WTC11 (cell line): ENCODE measurements at regions not wholly inside any gene's neighbourhood (a gene's known extent, or its start where the extent isn't known, plus 50 kb on each side); places are given as distances from the start of the nearest gene placed in this dataset.
"Not testable (repeated sequence)": the region's sequence is repeated elsewhere in the genome, so short reads cannot be mapped to it uniquely, and the experiment has no call there.

Experiments used
- TF ChIP-seq, protein P1 (sequence below): sonication (generic); formaldehyde crosslinking; IDR thresholded peaks from 2 replicates; pipeline ENCODE4 v1.8.1; 2022; ENCODE audit warnings: low read depth, missing genetic modification reagents, borderline replicate concordance
- TF ChIP-seq, protein P2 (sequence below): sonication (generic); formaldehyde crosslinking; IDR thresholded peaks from 2 replicates; pipeline ENCODE4 v1.8.1; 2022; ENCODE audit warnings: mild to moderate bottlenecking, moderate library complexity, missing genetic modification reagents

DNA sequence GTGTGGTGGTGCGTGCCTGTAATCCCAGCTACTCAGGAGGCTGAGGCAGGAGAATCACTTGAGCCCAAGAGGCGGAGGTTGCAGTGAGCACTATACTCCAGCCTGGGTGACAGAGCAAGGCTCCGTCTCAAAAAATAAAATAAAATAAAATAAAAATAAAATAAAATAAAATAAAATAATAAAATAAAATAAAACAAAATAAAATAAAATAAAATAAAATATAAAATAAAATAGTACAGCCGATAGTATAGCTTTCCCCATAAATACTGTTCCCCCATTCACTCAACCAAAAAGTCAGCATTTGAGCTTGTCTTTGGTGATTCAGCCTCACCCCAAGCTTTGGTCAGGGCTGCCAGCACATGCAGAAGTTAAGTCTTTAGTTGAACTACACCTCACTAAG, 144.2 kb upstream of the TRPC5 start:
- TF ChIP-seq, protein P1, sequence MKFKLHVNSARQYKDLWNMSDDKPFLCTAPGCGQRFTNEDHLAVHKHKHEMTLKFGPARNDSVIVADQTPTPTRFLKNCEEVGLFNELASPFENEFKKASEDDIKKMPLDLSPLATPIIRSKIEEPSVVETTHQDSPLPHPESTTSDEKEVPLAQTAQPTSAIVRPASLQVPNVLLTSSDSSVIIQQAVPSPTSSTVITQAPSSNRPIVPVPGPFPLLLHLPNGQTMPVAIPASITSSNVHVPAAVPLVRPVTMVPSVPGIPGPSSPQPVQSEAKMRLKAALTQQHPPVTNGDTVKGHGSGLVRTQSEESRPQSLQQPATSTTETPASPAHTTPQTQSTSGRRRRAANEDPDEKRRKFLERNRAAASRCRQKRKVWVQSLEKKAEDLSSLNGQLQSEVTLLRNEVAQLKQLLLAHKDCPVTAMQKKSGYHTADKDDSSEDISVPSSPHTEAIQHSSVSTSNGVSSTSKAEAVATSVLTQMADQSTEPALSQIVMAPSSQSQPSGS: not testable (repeated sequence)
- TF ChIP-seq, protein P2, sequence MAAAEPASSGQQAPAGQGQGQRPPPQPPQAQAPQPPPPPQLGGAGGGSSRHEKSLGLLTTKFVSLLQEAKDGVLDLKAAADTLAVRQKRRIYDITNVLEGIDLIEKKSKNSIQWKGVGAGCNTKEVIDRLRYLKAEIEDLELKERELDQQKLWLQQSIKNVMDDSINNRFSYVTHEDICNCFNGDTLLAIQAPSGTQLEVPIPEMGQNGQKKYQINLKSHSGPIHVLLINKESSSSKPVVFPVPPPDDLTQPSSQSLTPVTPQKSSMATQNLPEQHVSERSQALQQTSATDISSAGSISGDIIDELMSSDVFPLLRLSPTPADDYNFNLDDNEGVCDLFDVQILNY (CRISPR knock-in tag): not testable (repeated sequence)
